ENCODE measurements at regions not wholly inside any gene's neighbourhood (a gene's known extent, or its start where the extent isn't known, plus 50 kb on each side); places are given as distances from the start of the nearest gene placed in this dataset.

DNA sequence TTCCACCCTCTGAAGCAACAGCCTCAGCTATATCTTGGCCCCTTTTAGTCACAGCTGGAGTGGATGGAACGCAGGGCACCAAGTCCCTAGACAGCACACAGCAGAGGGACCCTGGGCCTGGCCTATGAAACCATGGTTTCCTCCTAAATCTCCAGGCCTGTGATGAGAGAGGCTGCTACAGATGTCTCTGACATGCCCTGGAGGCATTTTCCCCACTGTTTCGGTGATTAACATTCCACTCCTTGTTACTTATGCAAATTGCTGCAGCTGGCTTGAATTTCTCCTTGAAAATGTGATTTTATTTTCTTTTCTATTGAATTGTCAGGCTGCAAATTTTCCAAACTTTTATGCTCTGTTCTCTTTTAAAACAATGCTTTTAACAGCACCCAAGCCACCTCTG lies 384.8 kb downstream of the PRR16 start:
- TF ChIP-seq, protein P1, sequence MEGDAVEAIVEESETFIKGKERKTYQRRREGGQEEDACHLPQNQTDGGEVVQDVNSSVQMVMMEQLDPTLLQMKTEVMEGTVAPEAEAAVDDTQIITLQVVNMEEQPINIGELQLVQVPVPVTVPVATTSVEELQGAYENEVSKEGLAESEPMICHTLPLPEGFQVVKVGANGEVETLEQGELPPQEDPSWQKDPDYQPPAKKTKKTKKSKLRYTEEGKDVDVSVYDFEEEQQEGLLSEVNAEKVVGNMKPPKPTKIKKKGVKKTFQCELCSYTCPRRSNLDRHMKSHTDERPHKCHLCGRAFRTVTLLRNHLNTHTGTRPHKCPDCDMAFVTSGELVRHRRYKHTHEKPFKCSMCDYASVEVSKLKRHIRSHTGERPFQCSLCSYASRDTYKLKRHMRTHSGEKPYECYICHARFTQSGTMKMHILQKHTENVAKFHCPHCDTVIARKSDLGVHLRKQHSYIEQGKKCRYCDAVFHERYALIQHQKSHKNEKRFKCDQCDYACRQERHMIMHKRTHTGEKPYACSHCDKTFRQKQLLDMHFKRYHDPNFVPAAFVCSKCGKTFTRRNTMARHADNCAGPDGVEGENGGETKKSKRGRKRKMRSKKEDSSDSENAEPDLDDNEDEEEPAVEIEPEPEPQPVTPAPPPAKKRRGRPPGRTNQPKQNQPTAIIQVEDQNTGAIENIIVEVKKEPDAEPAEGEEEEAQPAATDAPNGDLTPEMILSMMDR (IDR thresholded peaks at IDR 0.05; ENCODE audit: borderline replicate concordance), result no peak
- Histone ChIP-seq H3K36me3 (no peaks in the 10 kb centered on the region), H3K27me3 (ENCODE audit: low read depth) (no peaks in the 10 kb centered on the region), H3K9me3 (replicated peaks) (no peaks in the 10 kb centered on the region), H3K4me3 (no peak overlapping the region), H3K4me1 (no peaks in the 10 kb centered on the region), H3K27ac (replicated peaks) (no peak overlapping the region)
- intact Hi-C loops (cut with micrococcal nuclease), result no loop called here
- no peak for DNase-seq

DNA sequence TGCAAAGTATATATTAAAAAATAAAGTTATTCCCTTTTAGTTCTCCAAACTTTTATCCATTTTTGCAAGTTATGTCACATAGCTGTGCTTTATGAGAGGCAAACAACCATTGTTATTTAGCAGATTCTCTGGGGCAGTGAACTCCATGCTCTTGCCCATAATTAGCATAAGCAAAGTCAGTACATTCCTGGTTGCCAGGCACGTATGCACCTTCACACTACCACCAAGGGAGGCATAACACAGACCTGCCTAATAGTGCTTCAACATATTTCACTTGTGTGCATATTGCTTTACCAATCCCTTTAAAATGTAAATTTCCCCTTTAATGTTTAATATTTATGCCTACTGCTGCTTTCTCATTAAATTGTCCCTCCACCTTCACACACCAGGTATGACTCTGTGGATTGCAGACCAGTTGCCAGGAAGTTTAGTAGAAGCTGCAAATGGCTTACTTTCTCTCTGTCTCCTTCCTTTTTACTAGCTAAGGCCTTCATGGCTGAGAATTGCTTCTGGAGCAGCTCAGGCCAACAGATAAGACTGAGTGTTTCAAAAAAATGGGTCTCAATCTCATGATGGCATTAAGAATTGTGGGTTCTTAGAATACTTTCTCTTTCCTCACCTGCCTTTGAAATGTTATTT lies 388.2 kb downstream of the PRR16 start:
- no peaks in the 10 kb centered on the region for H3K9me3 ChIP-seq (replicated peaks)
- H3K4me3 ChIP-seq, result no peak overlapping the region
- intact Hi-C loops (cut with micrococcal nuclease), result no loop called here
- H3K4me1 ChIP-seq, result no peaks in the 10 kb centered on the region
- H3K27ac ChIP-seq (replicated peaks), result no peak overlapping the region
- DNase-seq, result no peak
- no peaks in the 10 kb centered on the region for H3K27me3 ChIP-seq (ENCODE audit: low read depth)
- TF ChIP-seq, protein P1 (IDR thresholded peaks at IDR 0.05; ENCODE audit: borderline replicate concordance), result no peak
- H3K36me3 ChIP-seq, result no peaks in the 10 kb centered on the region

DNA sequence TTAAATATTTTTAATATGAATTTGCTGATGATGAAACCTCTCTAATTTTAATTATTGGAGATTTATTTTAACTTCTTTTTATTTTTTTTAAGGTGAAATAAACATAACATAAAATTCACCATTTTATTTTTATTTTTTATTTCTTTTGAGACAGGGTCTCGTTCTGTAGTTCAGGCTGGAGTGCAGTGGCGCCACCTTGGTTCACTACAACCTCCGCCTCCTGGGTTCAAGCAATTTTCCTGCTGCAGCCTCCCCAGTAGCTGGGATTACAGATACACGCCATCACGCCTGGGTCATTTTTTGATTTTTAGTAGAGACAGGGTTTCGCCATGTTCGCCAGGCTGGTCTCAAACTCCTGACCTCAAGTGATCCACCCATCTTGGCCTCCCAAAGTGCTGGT lies 402.9 kb downstream of the PRR16 start:
- DNase-seq, result no peak
- H3K4me3 ChIP-seq, result no peak overlapping the region
- H3K36me3 ChIP-seq, result no peaks in the 10 kb centered on the region
- H3K4me1 ChIP-seq, result no peaks in the 10 kb centered on the region
- no peak overlapping the region for H3K27ac ChIP-seq (replicated peaks)
- H3K9me3 ChIP-seq (replicated peaks), result no peaks in the 10 kb centered on the region
- TF ChIP-seq, protein P1 (IDR thresholded peaks at IDR 0.05; ENCODE audit: borderline replicate concordance), result no peak
- intact Hi-C loops (cut with micrococcal nuclease), result no loop called here
- no peaks in the 10 kb centered on the region for H3K27me3 ChIP-seq (ENCODE audit: low read depth)

DNA sequence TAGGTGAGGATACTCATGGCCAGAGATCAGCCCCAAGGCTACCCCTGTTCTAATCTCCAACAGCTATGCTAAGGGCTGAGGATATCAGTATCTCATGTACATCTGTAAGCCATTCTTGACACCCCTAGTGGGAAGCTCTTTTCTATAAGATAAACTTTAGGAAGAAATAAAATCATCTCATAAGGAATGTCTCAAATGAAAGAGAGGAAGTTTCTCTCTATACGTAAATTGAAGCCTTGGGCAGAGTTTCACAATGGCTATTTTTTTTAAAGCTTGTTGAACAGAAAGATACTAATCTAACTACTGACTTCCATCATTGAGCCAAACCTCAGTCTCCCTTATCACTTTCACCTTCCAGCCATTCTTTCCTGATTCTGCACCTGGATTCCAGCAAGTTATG lies 405.7 kb downstream of the PRR16 start:
- Histone ChIP-seq H3K36me3 (no peaks in the 10 kb centered on the region), H3K27ac (replicated peaks) (no peak overlapping the region), H3K27me3 (ENCODE audit: low read depth) (no peaks in the 10 kb centered on the region), H3K4me3 (no peak overlapping the region), H3K4me1 (no peaks in the 10 kb centered on the region), H3K9me3 (replicated peaks) (no peaks in the 10 kb centered on the region)
- TF ChIP-seq, protein P1 (IDR thresholded peaks at IDR 0.05; ENCODE audit: borderline replicate concordance), result no peak
- intact Hi-C loops (cut with micrococcal nuclease), result no loop called here
- DNase-seq, result no peak

DNA sequence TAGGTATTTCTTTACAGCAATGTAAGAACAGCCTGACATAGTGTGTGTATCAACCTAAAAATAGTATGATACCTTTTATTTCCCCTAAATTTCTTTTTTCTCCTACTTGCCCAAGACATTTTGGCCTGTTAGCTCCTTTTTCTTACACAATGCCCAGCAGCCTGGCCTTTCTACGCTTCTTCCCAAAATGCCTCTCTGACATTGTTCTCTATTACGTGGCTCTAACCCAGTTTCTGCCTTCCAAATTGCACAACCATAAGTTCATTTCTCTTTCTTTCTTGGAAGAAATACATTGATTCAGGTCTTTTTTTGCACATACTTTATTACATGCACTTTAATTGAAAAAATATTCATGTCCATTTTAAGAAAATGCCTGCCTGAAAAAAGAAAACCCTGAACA lies 408.2 kb downstream of the PRR16 start:
- Histone ChIP-seq H3K4me1 (no peaks in the 10 kb centered on the region), H3K9me3 (replicated peaks) (no peaks in the 10 kb centered on the region), H3K4me3 (no peak overlapping the region), H3K27ac (replicated peaks) (no peak overlapping the region), H3K36me3 (no peaks in the 10 kb centered on the region), H3K27me3 (ENCODE audit: low read depth) (no peaks in the 10 kb centered on the region)
- no peak for DNase-seq
- intact Hi-C loops (cut with micrococcal nuclease), result no loop called here
- TF ChIP-seq, protein P1 (IDR thresholded peaks at IDR 0.05; ENCODE audit: borderline replicate concordance), result no peak

Data from left ventricle myocardium inferior (tissue), 1 donor.